ENCODE measurements at regions not wholly inside any gene's neighbourhood (a gene's known extent, or its start where the extent isn't known, plus 50 kb on each side); places are given as distances from the start of the nearest gene placed in this dataset.

DNA sequence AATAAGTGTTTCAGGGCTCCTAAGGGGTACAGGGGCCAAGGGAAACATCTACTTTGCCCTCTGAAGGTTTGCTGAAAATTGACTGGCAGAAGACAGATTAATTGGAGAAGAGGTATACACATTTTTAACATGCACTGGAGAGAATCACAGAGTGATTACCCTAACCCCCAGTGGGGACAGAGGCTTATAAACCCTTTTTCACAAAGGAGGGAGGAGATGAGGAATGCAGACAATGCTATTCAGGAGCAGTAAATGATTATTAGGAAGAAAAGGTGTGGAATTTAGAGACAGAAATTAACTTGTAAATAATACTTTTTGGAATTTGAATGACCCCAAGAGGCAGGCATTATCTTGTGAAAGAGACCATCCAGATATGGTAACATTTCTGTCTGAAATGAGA lies 582.4 kb upstream of the B3GAT1 start:
- H3K4me3 ChIP-seq, result no peak overlapping the region
- H3K4me1 ChIP-seq, result no peaks in the 10 kb centered on the region
- TF ChIP-seq, protein P1, sequence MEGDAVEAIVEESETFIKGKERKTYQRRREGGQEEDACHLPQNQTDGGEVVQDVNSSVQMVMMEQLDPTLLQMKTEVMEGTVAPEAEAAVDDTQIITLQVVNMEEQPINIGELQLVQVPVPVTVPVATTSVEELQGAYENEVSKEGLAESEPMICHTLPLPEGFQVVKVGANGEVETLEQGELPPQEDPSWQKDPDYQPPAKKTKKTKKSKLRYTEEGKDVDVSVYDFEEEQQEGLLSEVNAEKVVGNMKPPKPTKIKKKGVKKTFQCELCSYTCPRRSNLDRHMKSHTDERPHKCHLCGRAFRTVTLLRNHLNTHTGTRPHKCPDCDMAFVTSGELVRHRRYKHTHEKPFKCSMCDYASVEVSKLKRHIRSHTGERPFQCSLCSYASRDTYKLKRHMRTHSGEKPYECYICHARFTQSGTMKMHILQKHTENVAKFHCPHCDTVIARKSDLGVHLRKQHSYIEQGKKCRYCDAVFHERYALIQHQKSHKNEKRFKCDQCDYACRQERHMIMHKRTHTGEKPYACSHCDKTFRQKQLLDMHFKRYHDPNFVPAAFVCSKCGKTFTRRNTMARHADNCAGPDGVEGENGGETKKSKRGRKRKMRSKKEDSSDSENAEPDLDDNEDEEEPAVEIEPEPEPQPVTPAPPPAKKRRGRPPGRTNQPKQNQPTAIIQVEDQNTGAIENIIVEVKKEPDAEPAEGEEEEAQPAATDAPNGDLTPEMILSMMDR (IDR thresholded peaks at IDR 0.05), result no peak
- TF ChIP-seq POLR2A (IDR thresholded peaks at IDR 0.05), result no peak
- ATAC-seq (no peak), DNase-seq (no peak)
- intact Hi-C loops (cut with DNase I), result no loop called here
- no peak overlapping the region for H3K27ac ChIP-seq
- H3K9me3 ChIP-seq, result no peaks in the 10 kb centered on the region
- H3K36me3 ChIP-seq (replicated peaks in 1 of 2; ENCODE audit: insufficient read depth in 1 of 2, low read depth in 2 of 2), result no peaks in the 10 kb centered on the region
- no peaks in the 10 kb centered on the region for H3K27me3 ChIP-seq

GRCh38 chr11:134993691-134994243 lies 581.7 kb upstream of the B3GAT1 start:
- Histone ChIP-seq H3K9me3 (no peaks in the 10 kb centered on the region), H3K4me1 (no peaks in the 10 kb centered on the region), H3K4me3 (no peak overlapping the region), H3K36me3 (replicated peaks in 1 of 2; ENCODE audit: insufficient read depth in 1 of 2, low read depth in 2 of 2) (no peaks in the 10 kb centered on the region), H3K27me3 (no peaks in the 10 kb centered on the region), H3K27ac (no peak overlapping the region)
- TF ChIP-seq POLR2A (IDR thresholded peaks at IDR 0.05), result no peak
- TF ChIP-seq, protein P1 (IDR thresholded peaks at IDR 0.05), result no peak
- 48 to 50% methylated on average over 7 of the region's 7 CpGs for WGBS, 2 donors
- no peak for DNase-seq
- intact Hi-C loops (cut with DNase I), result no loop called here
- ATAC-seq, result no peak

DNA sequence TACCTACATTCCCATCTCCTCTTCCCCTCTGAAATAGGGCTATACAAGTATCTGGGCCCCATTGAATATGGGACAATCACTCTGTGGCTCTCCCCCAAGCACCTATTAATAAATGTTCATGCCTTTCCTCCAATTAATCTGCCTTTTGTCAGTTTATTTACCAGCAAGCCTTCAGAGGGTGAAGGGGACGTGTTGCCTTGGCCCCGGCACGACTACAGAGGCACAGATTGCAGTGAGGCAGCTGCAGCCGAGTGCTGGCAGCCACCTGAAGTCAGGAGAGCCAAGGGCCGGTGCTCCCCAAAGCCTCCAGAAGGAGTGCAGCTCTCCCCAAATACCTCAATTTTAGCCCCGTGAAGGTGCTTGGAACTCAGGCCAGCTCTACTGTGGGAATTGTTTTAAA lies 580.9 kb upstream of the B3GAT1 start:
- Histone ChIP-seq H3K27me3 (no peaks in the 10 kb centered on the region), H3K4me1 (no peaks in the 10 kb centered on the region), H3K27ac (no peak overlapping the region), H3K4me3 (no peak overlapping the region), H3K36me3 (replicated peaks in 1 of 2; ENCODE audit: insufficient read depth in 1 of 2, low read depth in 2 of 2) (no peaks in the 10 kb centered on the region), H3K9me3 (no peaks in the 10 kb centered on the region)
- DNase-seq, result no peak
- intact Hi-C loops (cut with DNase I), result no loop called here
- TF ChIP-seq POLR2A (IDR thresholded peaks at IDR 0.05), result no peak
- no peak for ATAC-seq
- 27 to 39% methylated on average over 2 to 6 of the region's 6 CpGs for WGBS, 2 donors

DNA sequence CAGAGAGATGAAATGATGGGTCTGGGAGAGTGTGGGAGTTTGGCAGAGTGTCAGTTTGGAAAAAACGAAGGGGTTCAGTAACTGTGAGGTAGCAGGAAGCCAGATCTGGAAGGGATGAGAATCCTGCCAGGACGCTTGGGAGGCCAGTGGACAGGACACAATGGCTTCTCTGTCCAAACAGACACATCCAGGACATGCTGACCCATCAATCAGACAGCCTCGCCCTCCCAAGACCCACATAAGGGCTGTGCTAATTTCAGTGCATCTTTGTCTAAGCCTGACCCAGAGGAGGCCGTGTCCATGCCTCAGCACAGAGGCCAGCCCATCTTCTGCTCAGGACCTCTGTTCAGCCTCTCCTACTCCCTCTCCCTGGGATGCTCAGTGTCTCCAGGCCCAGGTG lies 576.5 kb upstream of the B3GAT1 start:
- intact Hi-C loops (cut with DNase I), result no loop called here
- Histone ChIP-seq H3K27me3 (no peaks in the 10 kb centered on the region), H3K9me3 (no peaks in the 10 kb centered on the region), H3K27ac (no peak overlapping the region), H3K36me3 (replicated peaks in 1 of 2; ENCODE audit: insufficient read depth in 1 of 2, low read depth in 2 of 2) (no peaks in the 10 kb centered on the region), H3K4me3 (no peak overlapping the region), H3K4me1 (no peaks in the 10 kb centered on the region)
- whole genome bisulfite sequencing, 2 donors, result 69 to 72% methylated on average over 4 of the region's 4 CpGs
- no peak for ATAC-seq
- no peak for DNase-seq
- TF ChIP-seq, protein P1 (IDR thresholded peaks at IDR 0.05), result no peak
- no peak for TF ChIP-seq POLR2A (IDR thresholded peaks at IDR 0.05)

- no peak overlapping the region for H3K27ac ChIP-seq
- ATAC-seq (no peak), DNase-seq (no peak)
- no peak overlapping the region for H3K4me3 ChIP-seq
- no peaks in the 10 kb centered on the region for H3K9me3 ChIP-seq
- no peaks in the 10 kb centered on the region for H3K27me3 ChIP-seq
- WGBS, 2 donors, result 65 to 70% methylated on average over 8 of the region's 8 CpGs
- no peaks in the 10 kb centered on the region for H3K36me3 ChIP-seq (replicated peaks in 1 of 2; ENCODE audit: insufficient read depth in 1 of 2, low read depth in 2 of 2)
- TF ChIP-seq, protein P1 (IDR thresholded peaks at IDR 0.05), result no peak
- TF ChIP-seq POLR2A (IDR thresholded peaks at IDR 0.05), result no peak
- H3K4me1 ChIP-seq, result no peaks in the 10 kb centered on the region
- intact Hi-C loops (cut with DNase I), result no loop called here
Measured at GRCh38 chr11:134987822-134988221, 575.8 kb upstream of the B3GAT1 start.

All from body of pancreas (tissue), 4 donors.